Globus pallidus (tissue), 1 donor: ENCODE measurements at regions not wholly inside any gene's neighbourhood (a gene's known extent, or its start where the extent isn't known, plus 50 kb on each side); places are given as distances from the start of the nearest gene placed in this dataset.

Experiments used
- DNase-seq: peaks from one replicate; pipeline ENCODE4 v3.0.0-alpha.2; 2015; ENCODE audit warnings: low spot score

DNA sequence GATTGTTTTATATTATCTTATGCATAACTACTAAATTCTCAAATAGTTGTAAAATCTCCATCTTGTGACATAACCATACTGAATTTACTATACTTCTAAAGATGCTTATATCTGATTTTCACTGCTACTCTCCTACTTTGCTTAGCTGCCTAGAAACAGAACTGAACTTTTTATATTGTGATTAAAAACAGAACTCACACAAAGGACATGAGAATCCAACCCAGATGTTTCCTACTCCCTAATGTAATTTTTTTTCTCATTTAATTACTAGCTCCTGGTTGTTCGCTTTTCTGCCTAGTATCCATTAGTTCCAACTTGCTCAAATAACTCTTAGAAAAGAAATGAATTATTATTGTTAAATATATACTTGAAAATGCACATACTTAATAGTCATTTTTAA is 283.5 kb upstream of the ACTRT1 start:
- no peak for DNase-seq

DNA sequence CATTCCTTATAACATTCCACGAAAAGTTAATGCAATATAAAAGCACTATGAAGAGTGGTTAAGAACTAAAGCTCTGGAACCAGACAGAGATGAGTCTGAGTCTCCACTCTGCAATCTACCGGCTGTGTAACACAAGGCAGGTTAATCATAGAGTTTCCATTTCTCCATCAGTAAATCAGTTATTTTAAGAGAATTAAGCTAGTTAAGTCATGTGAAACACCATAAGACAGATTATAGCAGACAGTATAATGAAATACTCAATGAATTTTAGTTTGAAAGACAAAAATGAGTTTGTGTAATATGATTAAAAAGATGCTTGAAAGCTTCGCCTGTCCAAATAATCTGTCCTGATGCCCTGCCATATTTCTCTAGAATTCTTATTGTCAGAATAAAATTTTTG is 282.6 kb upstream of the ACTRT1 start:
- no peak for DNase-seq

DNA sequence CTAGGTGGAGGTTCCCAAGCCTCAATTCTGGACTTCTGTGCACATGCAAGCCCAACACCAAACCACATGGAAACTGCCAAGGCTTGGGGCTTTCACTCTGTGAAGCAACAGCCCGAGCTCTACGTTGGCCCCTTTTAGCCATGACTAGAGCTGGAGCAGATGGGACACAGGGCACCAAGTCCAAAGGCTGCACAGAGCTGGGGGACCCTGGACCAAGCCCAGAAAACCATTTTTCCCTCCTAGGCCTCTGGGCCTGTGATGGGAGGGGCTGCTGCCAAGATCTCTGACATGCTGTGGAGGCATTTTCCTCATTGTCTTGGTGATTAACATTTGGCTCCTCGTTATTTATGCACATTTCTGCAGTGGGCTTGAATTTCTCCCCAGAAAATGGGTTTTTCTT is 258.7 kb upstream of the ACTRT1 start:
- DNase-seq, result no peak

DNA sequence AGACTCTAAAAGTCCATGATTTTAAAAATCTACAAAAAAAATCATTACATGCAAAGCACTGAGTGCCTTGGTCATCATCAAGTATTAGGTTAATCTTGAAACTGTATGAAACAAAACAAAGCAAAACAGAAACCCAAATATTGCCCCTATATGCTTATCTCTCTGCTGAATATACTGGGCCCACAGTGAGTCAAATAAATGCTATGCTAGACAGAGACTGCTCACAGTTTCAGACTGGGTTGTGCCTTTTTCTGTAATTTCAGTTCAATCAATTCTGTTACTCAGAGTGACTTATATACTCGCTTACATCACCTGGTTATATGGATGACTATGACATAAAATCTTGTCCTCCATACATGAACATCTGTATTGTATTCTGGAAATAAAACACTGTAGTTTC is 257.1 kb upstream of the ACTRT1 start:
- DNase-seq, result no peak

DNA sequence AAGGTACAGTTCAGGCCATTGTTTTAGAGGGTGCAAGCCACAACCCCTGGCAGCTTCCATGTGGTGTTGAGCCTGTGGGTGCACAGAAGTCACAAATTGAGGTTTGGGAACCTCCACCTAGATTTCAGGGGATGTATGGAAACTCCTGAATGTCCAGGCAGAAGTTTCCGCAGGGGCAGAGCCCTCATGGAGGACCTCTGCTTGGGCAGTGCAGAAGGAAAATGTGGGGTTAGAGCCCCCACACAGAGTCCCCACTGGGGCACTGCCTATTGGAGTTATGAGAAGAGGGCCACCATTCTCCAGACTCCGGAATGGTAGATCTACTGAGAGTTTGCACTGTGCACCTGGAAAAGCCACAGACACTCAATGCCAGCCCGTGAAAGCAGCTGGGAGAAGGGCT is 242.0 kb upstream of the ACTRT1 start:
- DNase-seq, result no peak

DNA sequence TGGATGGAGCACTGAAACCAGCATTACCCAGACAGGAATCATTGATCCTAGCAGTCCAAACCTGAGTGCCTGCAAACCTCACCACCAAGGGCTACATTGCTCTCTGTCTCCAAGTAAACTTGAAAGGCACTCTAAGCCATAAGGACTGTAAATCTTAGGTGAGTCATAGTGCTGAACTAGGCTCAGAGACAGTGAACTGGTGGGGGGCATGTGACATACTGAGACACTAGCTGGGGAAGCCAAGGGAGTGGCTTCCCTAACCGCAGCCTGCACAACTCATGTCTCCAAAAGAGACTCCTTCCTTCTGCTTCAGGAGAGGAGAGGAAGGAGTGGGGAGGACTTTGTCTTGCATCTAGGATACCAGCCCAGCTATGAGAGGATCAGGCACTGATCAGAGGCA is 235.5 kb upstream of the ACTRT1 start:
- DNase-seq, result no peak

DNA sequence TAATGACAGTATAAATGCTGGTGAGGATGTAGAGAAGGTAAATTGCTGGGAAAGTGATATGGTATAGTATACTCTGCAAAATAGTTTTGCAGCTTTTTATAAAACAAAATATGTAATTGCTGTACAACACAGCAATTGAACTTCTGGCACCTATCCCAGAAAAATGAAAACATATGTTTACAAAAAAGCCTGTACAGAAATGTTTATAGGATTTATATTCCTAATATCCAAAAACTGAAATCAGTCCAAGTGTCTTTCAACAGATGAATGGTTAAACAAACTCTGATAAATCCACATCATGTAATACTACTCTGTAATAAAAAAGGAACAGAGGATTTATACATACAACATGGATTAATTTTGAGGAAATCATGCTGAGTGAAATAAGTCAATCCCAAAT is 198.4 kb upstream of the ACTRT1 start:
- DNase-seq, result no peak

DNA sequence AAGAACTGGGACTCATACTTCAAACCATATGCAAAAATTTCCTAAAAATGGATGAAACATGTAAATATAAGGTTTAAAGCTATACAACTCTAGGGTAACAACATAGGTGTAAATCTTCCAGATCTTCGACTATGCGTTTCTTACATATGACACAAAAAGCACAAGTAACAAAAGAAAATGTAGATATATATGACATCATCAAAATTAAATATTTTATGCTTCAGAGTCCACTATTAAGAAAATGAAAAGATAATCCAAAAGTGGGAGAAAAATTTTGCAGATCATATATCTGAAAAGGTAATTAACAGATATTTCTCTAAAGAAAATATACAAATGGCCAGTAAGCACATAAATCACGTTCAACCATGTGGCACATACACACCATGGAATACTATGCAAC is 164.2 kb upstream of the ACTRT1 start:
- no peak for DNase-seq

DNA sequence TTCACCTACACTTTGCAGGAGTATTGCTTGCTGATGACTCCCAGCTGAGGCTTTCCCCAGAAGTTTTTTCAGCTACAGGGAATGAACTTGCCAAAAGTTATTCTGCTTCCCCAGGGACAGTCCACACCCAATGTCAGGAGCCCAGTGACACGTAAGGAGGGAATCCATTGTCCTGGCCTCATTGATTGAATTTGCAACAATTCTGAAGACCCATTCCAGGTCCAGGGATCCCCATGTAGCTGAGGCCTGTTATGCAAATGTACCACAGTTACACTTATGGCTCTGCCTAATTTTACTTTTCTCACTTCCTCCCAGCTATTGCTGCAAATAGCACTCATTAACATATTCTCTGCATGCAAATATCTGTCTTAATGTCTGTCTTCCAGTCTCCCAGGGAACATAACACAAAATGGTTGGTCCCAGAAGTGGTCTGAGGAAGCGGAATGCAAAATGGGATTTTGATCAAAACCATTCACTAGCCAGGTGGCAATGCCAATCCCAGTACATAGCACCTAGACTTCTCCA is 113.7 kb upstream of the ACTRT1 start:
- DNase-seq, result no peak

DNA sequence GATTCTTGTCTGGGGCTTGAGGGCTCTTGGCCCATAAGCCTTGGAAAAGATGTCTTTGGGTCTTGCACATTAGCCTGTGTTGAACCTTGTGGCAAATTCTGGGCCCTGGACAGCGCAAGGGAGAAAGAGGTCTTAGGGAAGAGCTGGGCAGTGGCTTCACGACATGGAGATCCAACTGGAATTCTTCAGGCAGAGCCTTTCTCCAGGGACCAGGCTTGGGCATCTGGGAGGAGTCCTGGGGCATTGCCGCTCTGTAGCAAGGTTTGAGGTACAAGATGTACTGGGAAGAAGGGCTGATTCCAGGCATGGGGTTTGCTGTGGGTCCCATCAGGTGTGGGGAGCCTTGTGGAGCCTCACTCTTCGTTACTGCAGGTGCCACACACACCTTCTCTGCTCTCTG is 104.0 kb upstream of the ACTRT1 start:
- DNase-seq, result no peak

DNA sequence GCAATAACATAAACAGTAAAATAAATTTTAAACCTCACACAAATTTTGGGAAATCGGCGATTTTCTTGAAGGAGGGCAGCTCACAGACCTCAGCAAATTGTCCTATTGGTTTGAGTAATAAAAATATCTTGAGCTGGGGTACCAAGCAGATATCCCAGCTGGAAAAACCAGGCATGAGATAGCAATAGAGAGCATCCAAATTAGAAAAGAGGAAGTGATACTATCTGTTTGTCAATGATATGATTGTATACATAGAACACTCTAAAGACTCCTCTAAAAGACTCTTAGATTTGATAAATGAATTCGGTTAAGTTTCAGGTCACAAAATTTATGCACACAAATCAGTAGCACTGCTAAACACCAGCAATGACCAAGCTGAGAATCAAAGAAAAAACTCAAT is 90.5 kb upstream of the ACTRT1 start:
- no peak for DNase-seq

DNA sequence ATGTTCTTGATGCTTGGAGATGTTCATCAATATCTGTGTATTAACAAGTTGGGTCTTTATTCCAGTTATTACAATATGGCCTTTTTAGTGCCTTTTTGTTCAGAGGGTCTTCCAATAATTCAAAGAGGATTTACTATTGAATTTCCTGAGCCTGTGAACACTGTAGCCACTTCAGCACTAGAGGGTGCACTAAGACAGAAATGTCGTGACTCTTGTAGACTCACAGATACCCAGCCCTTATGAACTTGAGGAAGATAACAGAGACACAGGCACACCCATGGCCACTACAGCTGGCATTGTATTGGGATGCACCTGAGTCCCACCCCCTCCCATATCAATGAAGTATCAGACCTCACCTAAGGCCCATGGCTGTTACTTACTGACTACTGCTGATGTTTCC is 54.4 kb upstream of the ACTRT1 start:
- DNase-seq, result no peak

DNA sequence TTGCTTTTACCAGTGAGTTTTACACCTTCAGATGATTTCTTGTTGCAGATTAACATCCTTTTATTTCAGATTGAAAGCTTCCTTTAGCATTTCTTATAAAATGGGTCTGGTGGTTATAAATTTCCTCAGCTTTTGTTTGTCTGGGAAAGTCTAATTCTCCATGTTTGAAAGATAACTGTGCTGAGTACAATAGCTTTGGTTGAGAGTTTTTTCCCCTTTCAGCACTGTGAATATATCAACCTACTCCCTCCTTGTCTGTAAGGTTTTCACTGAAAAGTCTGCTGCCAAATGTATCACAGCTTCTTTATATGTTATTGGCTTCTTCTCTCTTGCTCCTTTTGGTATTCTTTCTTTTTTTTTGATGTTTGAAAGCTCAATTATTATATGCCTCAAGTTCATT is 53.5 kb upstream of the ACTRT1 start:
- no peak for DNase-seq
